K562 (cell line): ENCODE measurements at regions not wholly inside any gene's neighbourhood (a gene's known extent, or its start where the extent isn't known, plus 50 kb on each side); places are given as distances from the start of the nearest gene placed in this dataset.

Experiments used
- ATAC-seq: fragments of 200-7000 bp; cut with Tn5 transposase; 3 replicates; pipeline ENCODE4 v1.9.1; 2020; ENCODE audit warnings: moderate library complexity
- BruUV-seq: library from RNA; stranded (reverse); fragments of 400-500 nt; replicated peaks from 2 replicates; lab custom pipeline; 2021; lab: Mats Ljungman, UMichigan
- CTCF ChIA-PET: fragments of 300-600 bp; formaldehyde crosslinking; extraction: SDS; loops from one replicate; lab custom pipeline; 2021; ENCODE audit warnings: low intra/inter-chr PET ratio; lab: Yijun Ruan, JAX
- POLR2A ChIA-PET: fragments of 300-600, 350-650 bp; sonication (Branson Sonifier 250); formaldehyde crosslinking; extraction: SDS; loops from one replicate; lab custom pipeline; 2021; ENCODE audit warnings: antibody characterized with exemption, inconsistent platforms; lab: Yijun Ruan, JAX
- DNase-seq, 4 experiments: peaks; one replicate each; pipeline versions ENCODE4 v3.0.0 to v3.0.0-alpha.2; 2011 to 2018; ENCODE audit warnings: low spot score in 3 of 4, mixed read lengths in 3 of 4; ENCODE audit errors: extremely low read depth in 1 of 4
- FAIRE-seq: peaks from 2 replicates; lab custom pipeline; 2011; peaks lifted over from hg19 to GRCh38; lab: Jason Lieb, UNC
- H2AFZ ChIP-seq: 2 replicates; pipeline ENCODE4 v1.6.0; 2011; ENCODE audit warnings: low read depth, low read length, control low read depth, inconsistent platforms
- H3K27ac ChIP-seq: fragments of 200-600 bp; 3 replicates; pipeline ENCODE4 v1.8.0; 2011; ENCODE audit warnings: low read depth, mild to moderate bottlenecking, control low read depth, inconsistent platforms, low read length, moderate library complexity, mixed read lengths; ENCODE audit errors: extremely low read depth
- H3K27me3 ChIP-seq, 2 experiments: fragments of 300-600 bp in 1 of 2; 2 replicates in 1 of 2; 3 replicates in 1 of 2; pipeline versions ENCODE4 v1.6.0 to v1.8.0; 2011; ENCODE audit warnings: inconsistent platforms in 2 of 2, low read length in 2 of 2, mild to moderate bottlenecking in 1 of 2, mixed read lengths in 1 of 2, moderate library complexity in 1 of 2; ENCODE audit not compliant: control insufficient read depth in 2 of 2, insufficient read depth in 2 of 2
- H3K36me3 ChIP-seq: fragments of 300-600 bp; 3 replicates; pipeline ENCODE4 v1.8.0; 2011; ENCODE audit warnings: mild to moderate bottlenecking, low read length, inconsistent platforms; ENCODE audit not compliant: control insufficient read depth, insufficient read depth
- H3K4me1 ChIP-seq, 2 experiments: fragments of 200-600 bp in 1 of 2; replicated peaks in 1 of 2; 2 replicates in 1 of 2; 3 replicates in 1 of 2; pipeline versions ENCODE4 v1.5.1 to v1.8.0; 2011; ENCODE audit warnings: inconsistent platforms in 2 of 2, low read length in 2 of 2, mild to moderate bottlenecking in 1 of 2, mixed read lengths in 1 of 2, moderate library complexity in 1 of 2; ENCODE audit not compliant: control insufficient read depth in 2 of 2, insufficient read depth in 2 of 2
- H3K4me2 ChIP-seq: 2 replicates; pipeline ENCODE4 v1.6.1; 2011; ENCODE audit warnings: low read length, control low read depth, inconsistent platforms, mixed read lengths; ENCODE audit not compliant: insufficient read depth
- H3K4me3 ChIP-seq: fragments of 200-600 bp; sonication (generic), shearing (Covaris generic); 2 replicates; pipeline ENCODE4 v1.5.1; 2016; ENCODE audit warnings: control low read depth, inconsistent platforms
- H3K79me2 ChIP-seq: fragments of 200-600 bp; 3 replicates; pipeline ENCODE4 v1.8.0; 2011; ENCODE audit warnings: low read length, inconsistent platforms; ENCODE audit not compliant: control insufficient read depth, insufficient read depth
- H3K9ac ChIP-seq, 2 experiments: 2 replicates each; pipeline versions ENCODE4 v1.6.0 to v1.6.1; 2011; ENCODE audit warnings: low read depth in 2 of 2, low read length in 2 of 2, control low read depth in 1 of 2, inconsistent platforms in 1 of 2, mild to moderate bottlenecking in 1 of 2, mixed read lengths in 1 of 2; ENCODE audit not compliant: insufficient read depth in 1 of 2
- H3K9me1 ChIP-seq: one replicate; pipeline ENCODE4 v1.6.0; 2011; ENCODE audit warnings: inconsistent platforms, mild to moderate bottlenecking, low read length, moderate library complexity; ENCODE audit not compliant: control insufficient read depth, insufficient read depth
- H3K9me3 ChIP-seq: replicated peaks from 2 replicates; pipeline ENCODE4 v1.5.1; 2011; ENCODE audit warnings: low read depth, low read length, inconsistent platforms; ENCODE audit not compliant: control insufficient read depth, insufficient read depth
- H4K20me1 ChIP-seq: replicated peaks from 2 replicates; pipeline ENCODE4 v1.6.1; 2011; ENCODE audit warnings: low read length, inconsistent platforms, mixed read lengths; ENCODE audit not compliant: control insufficient read depth, insufficient read depth
- CC2D1A ChIP-seq: fragments of 450-650 bp; IDR thresholded peaks from 2 replicates; pipeline ENCODE4 v1.6.1; 2017; ENCODE audit warnings: mild to moderate bottlenecking
- E2F3 ChIP-seq: fragments of 250-450 bp; sonication (Bioruptor Pico); IDR thresholded peaks from 2 replicates; pipeline ENCODE4 v1.4.0; 2020; ENCODE audit warnings: mild to moderate bottlenecking
- HNRNPUL1 ChIP-seq: fragments of 200-400 bp; formaldehyde crosslinking; IDR thresholded peaks from 2 replicates; pipeline ENCODE4 v1.6.1; 2017; ENCODE audit warnings: low read length
- MAFG ChIP-seq: fragments of 450-650 bp; conservative IDR thresholded peaks from 2 replicates; pipeline ENCODE4 v1.6.1; 2016; ENCODE audit warnings: missing genetic modification characterization, missing compliant biosample characterization
- NCOA6 ChIP-seq: fragments of 450-650 bp; IDR thresholded peaks from 2 replicates; pipeline ENCODE4 v1.6.1; 2017; ENCODE audit warnings: mild to moderate bottlenecking
- RCOR1 ChIP-seq, 2 experiments: IDR thresholded peaks; 2 replicates each; pipeline ENCODE4 v1.6.1; 2012; ENCODE audit warnings: low read depth in 2 of 2, low read length in 2 of 2, borderline replicate concordance in 1 of 2, improper control_type of control experiment in 1 of 2
- SIN3A ChIP-seq, 2 experiments: fragments of 150-350 bp in 1 of 2; IDR thresholded peaks; 2 replicates each; pipeline ENCODE4 v1.6.1; 2011 to 2016; ENCODE audit warnings: borderline replicate concordance in 2 of 2, low read depth in 2 of 2, low read length in 2 of 2, mild to moderate bottlenecking in 2 of 2, moderate library complexity in 2 of 2; ENCODE audit not compliant: control insufficient read depth in 1 of 2
- SLC30A9 ChIP-seq: fragments of 250-450 bp; sonication (Bioruptor Pico); IDR thresholded peaks from 2 replicates; pipeline ENCODE4 v1.8.0; 2022; ENCODE audit warnings: mild to moderate bottlenecking, moderate library complexity
- SMARCA5 ChIP-seq: fragments of 450-650 bp; IDR thresholded peaks from 2 replicates; pipeline ENCODE4 v1.6.1; 2016
- TCF7 ChIP-seq: sonication (generic); IDR thresholded peaks from 2 replicates; pipeline ENCODE4 v1.6.1; 2016; ENCODE audit warnings: antibody characterized with exemption, borderline replicate concordance
- UBTF ChIP-seq, 2 experiments: IDR thresholded peaks; 2 replicates each; pipeline ENCODE4 v1.6.1; 2012; ENCODE audit warnings: improper control_type of control experiment in 2 of 2, low read depth in 2 of 2, low read length in 2 of 2, borderline replicate concordance in 1 of 2
- XRCC3 ChIP-seq: fragments of 450-650 bp; IDR thresholded peaks from 2 replicates; pipeline ENCODE4 v1.6.1; 2017; ENCODE audit warnings: mild to moderate bottlenecking, moderate library complexity
- ZFP1 ChIP-seq: fragments of 450-650 bp; formaldehyde crosslinking; IDR thresholded peaks from 2 replicates; pipeline ENCODE4 v1.4.0; 2020; ENCODE audit warnings: mild to moderate bottlenecking, mixed read lengths
- ZNF347 ChIP-seq: fragments of 450-650 bp; formaldehyde crosslinking; IDR thresholded peaks from 2 replicates; pipeline ENCODE4 v1.4.0; 2020; ENCODE audit warnings: low read depth, mild to moderate bottlenecking, moderate library complexity
- WGBS: fragments of 100-300 bp; shearing (Covaris generic); methylation state at CpG from one replicate; pipeline ENCODE4 v1.1.6; 2016; ENCODE audit warnings: low coverage, mixed read lengths; ENCODE audit not compliant: insufficient coverage; ENCODE audit errors: missing lambda C conversion rate; 5-methylcytosine and 5-hydroxymethylcytosine counted together
- in situ Hi-C: fragments of 300-500 bp; cut with MboI; formaldehyde crosslinking; loops from 4 replicates; pipeline ENCODE4 v1.15.0; 2018; ENCODE audit warnings: inconsistent platforms, mixed read lengths
- intact Hi-C: fragments of 100-400 bp; cut with micrococcal nuclease; formaldehyde crosslinking; loops from 2 replicates; pipeline ENCODE4 v1.14.2; 2022

DNA sequence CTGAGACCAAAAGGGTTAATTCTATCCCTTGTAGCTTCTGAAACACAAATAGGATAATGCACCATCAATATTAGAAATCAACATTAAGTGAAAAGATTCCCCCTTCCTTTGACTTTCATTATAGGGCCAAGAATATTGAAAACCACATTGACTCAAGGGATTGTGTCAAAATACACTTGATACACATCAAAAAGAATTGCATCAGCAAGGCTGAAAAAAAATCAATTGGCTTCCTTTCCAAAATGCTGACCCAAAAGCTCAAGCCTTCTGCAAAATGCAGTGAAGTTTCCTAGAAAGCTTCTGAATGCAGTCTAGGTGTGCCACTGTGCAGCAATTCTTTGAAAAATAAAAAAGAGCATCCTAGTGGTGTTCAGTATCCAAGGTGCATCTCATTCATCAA, 674.4 kb downstream of the TOX3 start:
- DNase-seq = no peak
- Histone ChIP-seq H3K4me3 (no peak overlapping the region), H2AFZ (no peak overlapping the region), H4K20me1 (no peaks in the 10 kb centered on the region), H3K9ac (no peak overlapping the region), H3K27ac (no peak overlapping the region), H3K4me2 (no peak overlapping the region), H3K9me3 (no peaks in the 10 kb centered on the region), H3K4me1 (no peaks in the 10 kb centered on the region), H3K36me3 (no peaks in the 10 kb centered on the region), H3K79me2 (no peaks in the 10 kb centered on the region), H3K9me1 (no peaks in the 10 kb centered on the region), H3K27me3 (no peaks in the 10 kb centered on the region)
- FAIRE-seq = no peak
- POLR2A ChIA-PET = no interaction called here
- in situ Hi-C loops = no loop called here
- no peak for ATAC-seq
- CTCF ChIA-PET = no interaction called here
- TF ChIP-seq ZFP1 (CRISPR knock-in tag) (no peak), ZNF347 (CRISPR knock-in tag) (no peak), XRCC3 (no peak)
- BruUV-seq = no TSS peak
- intact Hi-C loops = no loop called here

DNA sequence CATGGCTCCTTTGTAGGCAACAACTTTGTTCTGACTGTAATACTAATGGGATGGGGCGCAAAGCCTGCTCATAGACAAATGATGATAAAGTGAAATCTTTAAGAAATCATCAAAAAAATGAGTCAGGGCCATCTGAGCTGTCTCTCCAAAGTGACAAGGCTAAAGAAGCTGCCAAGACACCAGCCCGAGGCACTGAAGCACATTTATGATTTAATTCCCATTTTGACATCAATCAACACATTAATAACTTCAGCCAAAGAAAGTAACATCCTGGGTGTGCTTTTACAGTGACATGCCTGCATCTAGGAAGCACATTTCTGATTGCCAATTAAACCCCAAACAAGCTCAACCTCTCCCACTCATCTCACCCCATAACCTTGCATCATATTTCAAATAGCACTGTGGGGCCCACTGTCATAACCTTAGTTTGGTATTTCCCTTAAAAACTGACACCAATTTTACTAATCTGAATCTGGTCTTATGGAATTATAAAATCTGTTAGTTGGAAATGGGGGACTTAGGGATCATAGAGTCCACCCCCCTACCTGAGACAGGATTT, 676.6 kb downstream of the TOX3 start:
- Histone ChIP-seq H3K27me3 (no peaks in the 10 kb centered on the region), H3K9me1 (no peaks in the 10 kb centered on the region), H3K4me3 (no peak overlapping the region), H3K79me2 (no peaks in the 10 kb centered on the region), H2AFZ (no peak overlapping the region), H3K27ac (no peak overlapping the region), H4K20me1 (no peaks in the 10 kb centered on the region), H3K4me2 (no peak overlapping the region), H3K4me1 (no peaks in the 10 kb centered on the region), H3K9ac (no peak overlapping the region), H3K9me3 (no peaks in the 10 kb centered on the region), H3K36me3 (no peaks in the 10 kb centered on the region)
- no TSS peak for BruUV-seq
- CTCF ChIA-PET = no interaction called here
- WGBS = 0% methylated on average over 2 of the region's 2 CpGs
- FAIRE-seq (no peak), ATAC-seq (no peak), DNase-seq (no peak)
- in situ Hi-C loops = no loop called here
- intact Hi-C loops = no loop called here
- POLR2A ChIA-PET = no interaction called here
- TF ChIP-seq SMARCA5 = no peak
- no peak for TF ChIP-seq HNRNPUL1
- TF ChIP-seq NCOA6 = no peak
- no peak for TF ChIP-seq UBTF (IDR thresholded peaks at IDR 0.05; ENCODE audit: borderline replicate concordance in 1 of 2, low read depth in 2 of 2, low read length in 2 of 2)
- no peak for TF ChIP-seq E2F3
- no peak for TF ChIP-seq TCF7
- TF ChIP-seq SIN3A (IDR thresholded peaks at IDR 0.05; ENCODE audit: borderline replicate concordance in 2 of 2, control insufficient read depth in 1 of 2, low read depth in 2 of 2, low read length in 2 of 2) = no peak
- TF ChIP-seq CC2D1A = no peak
- no peak for TF ChIP-seq RCOR1 (IDR thresholded peaks at IDR 0.05; ENCODE audit: borderline replicate concordance in 1 of 2, low read depth in 2 of 2, low read length in 2 of 2)
- TF ChIP-seq SLC30A9 = no peak
- TF ChIP-seq MAFG (tag) = no peak
